ENCODE measurements at regions not wholly inside any gene's neighbourhood (a gene's known extent, or its start where the extent isn't known, plus 50 kb on each side); places are given as distances from the start of the nearest gene placed in this dataset.

- no peak for DNase-seq
These were observed 193.9 kb upstream of the KCNG1 start for GRCh38 chr20:51216850-51217249.

DNA sequence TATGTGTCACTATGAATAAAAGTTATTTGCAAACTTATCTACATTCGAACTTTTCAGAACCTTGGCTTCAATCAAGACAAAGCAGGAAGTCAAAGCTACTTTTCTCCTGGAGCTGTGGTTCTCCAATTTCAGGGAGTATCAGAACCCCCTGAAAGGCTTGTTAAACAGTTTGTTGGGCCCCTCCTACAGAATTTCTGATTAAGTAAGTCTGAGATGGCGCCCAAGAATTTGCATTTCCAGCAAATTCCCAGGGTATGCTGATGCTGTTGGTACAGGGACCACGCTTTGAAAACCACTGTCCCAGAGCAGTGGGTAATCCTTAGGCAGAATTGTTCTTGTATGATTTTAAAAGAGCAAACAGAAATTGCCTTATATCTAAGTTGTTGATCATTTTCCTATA is 189.9 kb upstream of the KCNG1 start:
- DNase-seq: no peak

DNA sequence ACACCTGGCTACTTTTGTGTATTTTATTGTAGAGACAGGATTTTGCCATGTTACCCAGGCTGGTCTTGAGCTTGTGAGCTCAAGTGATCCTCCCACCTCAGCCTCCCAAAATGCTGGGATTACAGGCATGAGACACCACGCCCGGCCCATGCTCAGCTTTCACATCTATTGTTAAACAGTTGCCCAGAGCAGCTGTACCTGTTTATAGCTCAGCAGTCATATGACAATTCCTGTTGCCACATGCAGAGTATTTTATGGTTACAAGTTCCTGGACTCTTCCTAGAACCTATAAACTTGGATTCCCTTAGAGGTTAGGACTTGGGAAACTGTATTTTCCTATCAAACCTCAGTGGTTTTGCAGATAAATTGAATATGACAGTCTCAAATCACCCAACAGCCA is 188.3 kb upstream of the KCNG1 start:
- DNase-seq: no peak

- DNase-seq: no peak
These were observed 187.2 kb upstream of the KCNG1 start for GRCh38 chr20:51210084-51210483.

DNA sequence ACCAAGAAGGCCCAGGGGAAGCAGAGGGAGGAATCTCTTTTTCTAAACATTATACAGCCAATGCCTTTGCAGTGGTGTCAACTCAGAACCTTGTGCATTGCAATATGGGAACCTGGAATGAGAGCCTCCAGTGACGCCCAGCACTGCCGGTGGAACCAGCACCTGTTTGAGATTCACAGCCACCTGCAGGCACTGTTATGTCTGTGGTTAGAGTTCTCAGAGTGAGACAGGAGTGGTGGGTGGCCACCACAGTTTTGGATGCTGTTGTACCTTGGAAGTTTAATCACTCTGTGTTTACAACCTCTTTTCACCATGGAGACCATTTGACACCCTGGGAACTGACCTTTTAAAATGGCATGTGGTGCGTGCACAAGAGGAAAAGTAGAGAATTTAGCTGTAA is 185.3 kb upstream of the KCNG1 start:
- DNase-seq: no peak

GRCh38 chr20:51206032-51206662 is 183.2 kb upstream of the KCNG1 start:
- no peak for DNase-seq

GRCh38 chr20:51204794-51205193 is 181.9 kb upstream of the KCNG1 start:
- DNase-seq: no peak

- DNase-seq: no peak
These were observed 181.3 kb upstream of the KCNG1 start for GRCh38 chr20:51204051-51204715.

- DNase-seq: no peak
These were observed 179.4 kb upstream of the KCNG1 start for GRCh38 chr20:51202304-51202703.

- no peak for DNase-seq
These were observed 177.0 kb upstream of the KCNG1 start for GRCh38 chr20:51199920-51200319.

DNA sequence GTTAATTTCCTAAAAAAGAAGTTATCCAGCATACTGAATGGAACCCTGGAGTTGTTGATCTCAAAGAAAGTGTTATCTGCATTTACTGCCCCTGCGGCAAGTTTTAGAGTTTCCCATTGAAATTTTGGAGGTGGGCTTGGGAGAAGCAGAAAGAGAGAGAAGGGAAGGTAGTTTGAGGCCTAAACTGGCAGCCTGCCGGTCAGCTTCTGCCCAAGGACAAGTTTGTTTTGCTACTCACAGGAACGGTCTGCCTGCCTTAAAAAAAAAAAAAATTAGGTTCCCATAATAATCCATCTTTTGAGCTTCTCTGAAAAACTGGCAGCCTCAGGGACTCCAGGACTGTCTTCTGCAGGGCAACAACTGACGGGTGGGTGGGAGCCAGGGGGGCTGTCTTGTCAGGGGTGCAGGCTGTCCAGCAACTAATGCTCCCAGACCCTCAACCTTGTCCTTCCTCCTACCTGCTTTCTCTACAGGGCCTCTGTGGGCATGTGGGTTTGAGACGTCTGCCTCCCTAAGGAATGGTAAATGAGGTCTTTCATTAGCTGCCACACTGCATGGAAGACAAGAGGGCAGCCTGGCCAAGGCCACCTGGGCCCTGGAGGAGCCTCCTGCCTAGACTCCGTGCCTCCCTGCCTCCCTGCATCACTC is 176.1 kb upstream of the KCNG1 start:
- no peak for DNase-seq

- DNase-seq: no peak
These were observed 175.3 kb upstream of the KCNG1 start for GRCh38 chr20:51198238-51198637.

DNA sequence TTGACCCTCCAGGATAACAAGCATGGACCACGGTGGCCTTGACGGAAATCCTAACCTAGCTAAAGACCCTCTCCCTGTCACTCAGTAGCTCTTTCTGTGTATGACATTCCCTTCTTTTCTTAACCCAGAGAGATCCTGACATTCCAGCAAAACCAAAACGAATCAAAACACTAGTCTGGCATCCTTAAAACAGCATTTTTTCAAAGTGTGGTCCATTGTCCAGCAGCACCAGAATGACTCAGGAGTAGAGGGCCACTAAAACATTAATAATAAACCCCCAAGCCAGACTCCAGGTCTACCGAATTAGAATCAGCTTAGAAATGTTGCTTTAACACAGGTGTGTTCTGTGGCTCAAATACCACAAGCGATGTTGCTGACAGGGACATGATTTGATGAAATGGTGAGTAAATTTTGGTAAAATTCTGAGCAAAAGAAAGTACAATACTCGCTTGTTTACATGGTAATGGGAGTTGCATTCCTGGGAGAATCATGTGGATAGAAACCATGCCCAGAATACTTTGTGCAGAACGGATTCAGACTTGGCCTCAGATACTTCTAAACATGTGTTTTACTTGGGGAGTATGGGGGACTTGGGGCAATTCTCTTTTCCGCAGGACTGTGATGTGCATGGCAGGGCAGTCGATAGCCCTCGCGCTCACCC is 174.2 kb upstream of the KCNG1 start:
- no peak for DNase-seq

DNA sequence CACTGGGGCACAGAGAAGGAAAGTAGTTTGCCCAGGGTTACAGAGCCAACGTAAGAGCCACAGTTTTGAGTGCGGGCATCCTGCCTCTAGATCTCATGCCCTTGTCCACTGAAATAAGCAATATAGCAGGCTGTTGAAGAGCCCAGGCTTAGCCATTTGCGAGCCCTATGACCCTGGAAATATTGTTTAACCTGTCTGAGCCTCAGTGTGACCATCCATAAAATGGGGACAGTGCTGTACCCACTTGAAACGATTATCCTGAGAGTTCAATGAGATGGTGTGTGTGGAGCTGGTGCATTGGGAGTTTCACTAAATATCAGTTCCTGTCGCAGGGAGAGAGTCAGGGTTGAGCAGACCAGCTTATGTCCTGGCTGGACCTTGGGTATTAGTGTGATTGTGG is 173.1 kb upstream of the KCNG1 start:
- DNase-seq: no peak

DNA sequence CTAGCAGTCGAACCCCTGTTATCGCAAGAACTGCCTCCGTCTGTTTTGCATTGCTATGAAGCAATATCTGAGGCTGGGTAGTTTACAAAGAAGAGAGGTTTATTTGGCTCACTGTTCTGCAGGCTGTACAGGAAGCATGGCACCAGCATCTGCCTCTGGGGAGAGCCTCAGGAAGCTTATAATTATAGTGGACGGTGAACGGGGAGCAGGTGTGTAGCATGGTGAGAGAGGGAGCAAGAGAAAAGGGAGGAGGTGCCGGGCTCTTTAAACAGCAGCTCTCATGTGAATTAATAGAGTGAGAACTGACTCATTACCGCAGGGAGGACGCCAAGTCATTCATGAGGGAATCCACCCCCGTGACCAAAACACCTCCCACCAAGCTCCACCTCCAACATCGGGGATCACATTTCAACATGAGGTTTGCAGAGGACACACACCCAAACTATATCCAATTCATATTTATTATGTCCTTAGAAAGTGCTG is 172.6 kb upstream of the KCNG1 start:
- DNase-seq: no peak

GRCh38 chr20:51193066-51193772 is 170.3 kb upstream of the KCNG1 start:
- DNase-seq: no peak

DNA sequence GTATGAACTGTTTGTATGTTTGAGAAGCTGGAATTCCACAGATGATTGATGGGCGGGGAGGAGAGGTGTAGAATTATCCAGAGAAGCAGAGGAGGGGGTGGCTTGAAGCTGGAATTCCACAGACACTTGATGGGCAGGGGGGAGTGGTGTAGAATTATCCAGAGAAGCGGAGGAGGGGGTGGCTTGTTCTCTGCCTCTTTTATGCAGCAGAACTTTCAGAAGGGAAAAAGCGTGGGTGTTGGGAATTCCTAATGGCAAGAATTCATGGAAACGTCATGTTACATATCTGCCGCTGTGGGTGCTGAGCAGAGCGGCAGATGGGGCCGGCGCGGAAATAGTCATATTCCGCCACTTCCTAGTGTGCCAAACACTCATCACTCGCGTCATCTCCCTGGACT is 167.9 kb upstream of the KCNG1 start:
- no peak for DNase-seq

DNA sequence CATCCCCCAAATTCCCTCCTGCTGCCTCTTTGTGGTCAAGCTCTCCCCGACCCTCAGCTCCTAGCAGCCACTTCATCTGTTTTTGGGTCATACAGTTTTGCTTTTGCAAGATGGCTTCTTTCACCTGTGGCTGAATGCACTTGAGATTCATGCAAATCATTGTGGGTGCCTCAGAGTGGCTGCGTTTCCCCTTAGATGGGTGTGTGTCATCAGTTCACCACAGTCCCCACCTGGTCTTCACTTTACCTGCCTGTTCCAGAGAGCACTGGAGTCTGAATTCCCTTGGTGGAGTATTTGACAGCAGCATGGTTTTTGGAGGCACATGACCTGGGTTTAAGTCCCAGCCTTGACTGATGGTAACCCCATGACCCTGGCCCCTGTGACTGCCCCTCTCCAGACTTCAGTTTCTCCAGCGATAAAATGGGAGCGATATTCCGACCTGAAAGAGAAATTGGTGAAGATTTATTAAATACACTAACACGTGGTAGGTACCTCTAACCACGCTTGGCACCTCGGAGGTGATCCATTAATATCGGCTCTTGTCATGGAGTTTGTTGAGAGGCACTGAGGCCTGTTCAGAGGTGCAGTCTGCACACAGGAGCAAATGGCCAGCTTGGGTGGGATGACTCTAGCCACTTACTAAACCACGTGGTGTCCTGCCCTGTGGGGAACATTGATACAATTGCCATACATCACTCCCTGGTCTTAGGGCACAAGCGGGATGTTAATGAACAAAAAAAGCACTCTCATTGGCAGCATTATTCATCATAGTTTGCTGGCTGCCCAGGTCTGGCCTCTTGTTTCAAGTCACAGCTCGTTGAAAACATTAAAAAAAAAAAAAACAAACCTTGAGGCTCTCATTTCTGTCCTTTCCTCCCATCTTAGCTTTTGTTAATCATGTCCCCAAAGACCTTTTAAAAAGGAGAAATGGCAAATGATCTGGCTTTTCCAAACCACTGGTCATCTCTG is 167.2 kb upstream of the KCNG1 start:
- DNase-seq: no peak

DNA sequence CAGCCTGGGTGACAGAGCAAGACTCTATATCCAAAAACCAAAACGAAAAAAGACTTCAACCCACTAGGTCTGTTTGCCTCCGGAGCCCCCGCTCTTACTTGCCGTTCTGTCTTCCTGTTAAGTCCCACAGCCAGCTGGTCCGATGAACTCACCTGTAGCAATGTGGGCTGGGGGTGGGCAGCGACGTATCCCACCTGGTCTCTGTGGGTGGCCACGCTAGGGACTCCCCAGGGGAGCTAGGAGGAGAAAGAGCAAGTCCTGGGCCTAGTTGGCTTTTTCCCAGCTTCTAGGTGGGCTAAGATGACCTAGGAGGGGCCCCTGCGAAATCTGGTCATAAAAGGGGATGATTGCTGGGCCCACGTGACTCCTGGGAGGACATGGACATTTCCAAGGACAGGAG is 166.0 kb upstream of the KCNG1 start:
- DNase-seq: no peak

DNA sequence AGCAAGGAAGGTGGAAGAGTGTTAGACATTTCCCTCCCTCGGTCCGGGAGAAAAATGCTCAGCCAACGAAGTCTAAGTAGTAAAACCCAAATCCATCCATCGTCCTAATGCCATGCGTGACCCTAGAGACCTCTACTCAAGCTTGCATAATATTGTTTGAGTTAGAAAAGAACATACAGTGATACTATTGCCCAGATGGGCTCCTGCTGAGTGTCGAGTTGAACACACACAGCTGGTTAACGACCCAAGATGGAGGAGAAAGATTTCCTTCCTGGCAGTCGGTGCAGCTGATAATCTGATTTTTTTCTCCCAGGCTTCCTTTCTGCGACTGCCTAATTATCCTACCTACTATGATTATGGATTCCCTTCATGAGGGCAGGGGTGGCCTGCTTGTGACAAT is 164.4 kb upstream of the KCNG1 start:
- no peak for DNase-seq

DNA sequence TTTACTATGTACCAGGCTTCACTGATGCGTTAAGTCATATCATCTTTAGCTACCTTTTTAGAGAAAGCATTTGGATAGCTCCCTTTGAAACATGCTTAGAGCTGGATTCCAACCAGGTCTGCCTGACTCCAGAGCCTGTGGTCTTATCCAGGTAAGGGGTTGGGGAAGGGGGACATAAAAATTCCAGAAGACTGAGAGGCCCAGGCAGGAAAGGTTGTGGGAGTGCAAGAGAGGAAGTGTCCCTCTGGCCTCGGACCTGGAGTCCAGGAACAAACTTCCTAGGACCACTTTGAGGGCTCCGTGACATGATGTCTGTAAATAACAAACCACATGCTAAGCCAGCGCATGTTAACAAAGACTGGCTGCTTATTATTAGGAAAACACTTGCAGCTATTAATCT is 163.0 kb upstream of the KCNG1 start:
- no peak for DNase-seq

GRCh38 chr20:51185277-51185676 is 162.4 kb upstream of the KCNG1 start:
- DNase-seq: no peak

Measured in NCI-H146 (cell line).